Endothelial cell of umbilical vein (primary cell): ENCODE measurements at regions not wholly inside any gene's neighbourhood (a gene's known extent, or its start where the extent isn't known, plus 50 kb on each side); places are given as distances from the start of the nearest gene placed in this dataset.

ENCODE experiments used
- BruUV-seq: library from RNA; stranded (reverse); fragments of 400-500 nt; replicated peaks from 2 replicates; lab custom pipeline; 2021; lab: Mats Ljungman, UMichigan
- CTCF ChIA-PET: fragments of 300-600, 350-600 bp; sonication (Branson Sonifier 250); formaldehyde crosslinking; loops from one replicate; lab custom pipeline; 2021; ENCODE audit warnings: antibody characterized with exemption, inconsistent platforms; lab: Charles Lee
- POLR2A ChIA-PET: fragments of 300-600, 350-600 bp; sonication (Branson Sonifier 250); formaldehyde crosslinking; loops from one replicate; lab custom pipeline; 2021; ENCODE audit warnings: antibody characterized with exemption, inconsistent platforms; lab: Charles Lee
- DNase-seq: peaks from one replicate; pipeline ENCODE4 v3.0.0-alpha.2; 2011; ENCODE audit warnings: low read depth, low spot score
- FAIRE-seq: peaks from 2 replicates; lab custom pipeline; 2011; peaks lifted over from hg19 to GRCh38; lab: Jason Lieb, UNC
- H2AFZ ChIP-seq: 2 replicates; pipeline ENCODE4 v1.6.0; 2012; ENCODE audit warnings: low read depth, low read length, control low read depth, inconsistent platforms
- H3K27ac ChIP-seq: 2 replicates; pipeline ENCODE4 v1.5.1; 2011; ENCODE audit warnings: low read depth, mild to moderate bottlenecking, control low read depth, low read length, moderate library complexity; ENCODE audit not compliant: insufficient read depth
- H3K27me3 ChIP-seq, 2 experiments: 2 replicates each; pipeline versions ENCODE4 v1.6.0 to v1.6.1; 2011; ENCODE audit warnings: low read length in 2 of 2, mixed read lengths in 1 of 2; ENCODE audit not compliant: control insufficient read depth in 2 of 2, insufficient read depth in 2 of 2
- H3K36me3 ChIP-seq, 2 experiments: 2 replicates in 1 of 2; 3 replicates in 1 of 2; pipeline ENCODE4 v1.5.1; 2011; ENCODE audit warnings: low read length in 2 of 2, mild to moderate bottlenecking in 1 of 2, moderate library complexity in 1 of 2; ENCODE audit not compliant: control insufficient read depth in 2 of 2, insufficient read depth in 2 of 2; ENCODE audit errors: extremely low read depth in 1 of 2
- H3K4me1 ChIP-seq: 3 replicates; pipeline ENCODE4 v1.5.1; 2011; ENCODE audit warnings: mild to moderate bottlenecking, low read length; ENCODE audit not compliant: control insufficient read depth, insufficient read depth; ENCODE audit errors: extremely low read depth
- H3K4me2 ChIP-seq: 2 replicates; pipeline ENCODE4 v1.6.1; 2011; ENCODE audit warnings: low read length, control low read depth, mixed read lengths; ENCODE audit not compliant: insufficient read depth
- H3K4me3 ChIP-seq, 3 experiments: fragments of 200-600 bp in 1 of 3; sonication (generic), shearing (Covaris generic) in 1 of 3; replicated peaks in 1 of 3; 2 replicates each; pipeline ENCODE4 v1.5.1; 2011 to 2016; ENCODE audit warnings: control low read depth in 3 of 3, low read length in 3 of 3, mild to moderate bottlenecking in 2 of 3, inconsistent platforms in 1 of 3, low read depth in 1 of 3, moderate library complexity in 1 of 3; ENCODE audit not compliant: insufficient read depth in 1 of 3
- H3K79me2 ChIP-seq: 2 replicates; pipeline ENCODE4 v1.6.0; 2012; ENCODE audit warnings: low read length, inconsistent platforms; ENCODE audit not compliant: control insufficient read depth, insufficient read depth
- H3K9ac ChIP-seq: replicated peaks from 2 replicates; pipeline ENCODE3; 2011; ENCODE audit warnings: low read length, control low read depth; ENCODE audit not compliant: insufficient read depth; ENCODE audit errors: extremely low read depth
- H3K9me1 ChIP-seq: replicated peaks from 3 replicates; pipeline ENCODE4 v1.6.0; 2011; ENCODE audit warnings: mild to moderate bottlenecking, low read length; ENCODE audit not compliant: control insufficient read depth, insufficient read depth; ENCODE audit errors: extremely low read depth
- H3K9me3 ChIP-seq: replicated peaks from 2 replicates; pipeline ENCODE4 v1.5.1; 2012; ENCODE audit warnings: low read length, inconsistent platforms; ENCODE audit not compliant: control insufficient read depth, insufficient read depth
- H4K20me1 ChIP-seq: replicated peaks from 2 replicates; pipeline ENCODE3; 2011; ENCODE audit warnings: mild to moderate bottlenecking, low read length; ENCODE audit not compliant: control insufficient read depth, insufficient read depth; ENCODE audit errors: extremely low read depth
- EZH2 ChIP-seq: IDR thresholded peaks from 2 replicates; pipeline ENCODE4 v1.6.1; 2012; ENCODE audit warnings: borderline replicate concordance, low read depth, mild to moderate bottlenecking, moderate library complexity, low read length, inconsistent platforms; ENCODE audit not compliant: severe bottlenecking
- FOS ChIP-seq: IDR thresholded peaks from 2 replicates; pipeline ENCODE4 v1.6.1; 2011; ENCODE audit warnings: mild to moderate bottlenecking, low read length, moderate library complexity, borderline replicate concordance; ENCODE audit not compliant: insufficient read depth
- GATA2 ChIP-seq: IDR thresholded peaks from 2 replicates; pipeline ENCODE4 v1.7.0; 2011; ENCODE audit warnings: low read depth, mild to moderate bottlenecking, moderate library complexity, mixed read lengths, low read length; ENCODE audit not compliant: insufficient read length, insufficient read depth
- JUN ChIP-seq: IDR thresholded peaks from 2 replicates; pipeline ENCODE4 v1.6.1; 2011; ENCODE audit warnings: borderline replicate concordance, low read depth; ENCODE audit not compliant: insufficient read length, insufficient read depth
- MYC ChIP-seq: IDR thresholded peaks from one replicate; pipeline ENCODE4 v1.6.1; 2011; ENCODE audit warnings: mild to moderate bottlenecking, low read depth, low read length
- POLR2A ChIP-seq: IDR thresholded peaks from 2 replicates; pipeline ENCODE4 v1.6.1; 2012; ENCODE audit warnings: low read depth, mild to moderate bottlenecking, control low read depth, low read length
- POLR2AphosphoS5 ChIP-seq: IDR thresholded peaks from 2 replicates; pipeline ENCODE4 v1.6.1; 2012; ENCODE audit warnings: low read depth, mild to moderate bottlenecking, control low read depth, low read length, moderate library complexity; ENCODE audit not compliant: insufficient read depth
- dilution Hi-C: fragments of 300-500 bp; cut with MboI; formaldehyde crosslinking; loops from one replicate; pipeline ENCODE4 v1.15.0; 2019; ENCODE audit warnings: low sequenced_read_pairs; ENCODE audit not compliant: extremely low pct_ligation_motif_present
- intact Hi-C: fragments of 100-400 bp; cut with micrococcal nuclease; formaldehyde crosslinking; loops from one replicate; pipeline ENCODE4 v1.10.0; 2022
- TF ChIP-seq, protein P1 (sequence below): IDR thresholded peaks from 2 replicates; pipeline ENCODE4 v1.6.1; 2011; ENCODE audit not compliant: insufficient read depth, insufficient read length
- TF ChIP-seq, protein P2 (sequence below), 2 donors: IDR thresholded peaks; 1 replicate in 1 of 2; 2 replicates in 1 of 2; pipeline ENCODE4 v1.5.1; 2011; ENCODE audit warnings: low read length in 2 of 2, mild to moderate bottlenecking in 2 of 2, moderate library complexity in 2 of 2, control low read depth in 1 of 2, inconsistent platforms in 1 of 2, low read depth in 1 of 2; ENCODE audit not compliant: insufficient read depth in 1 of 2; ENCODE audit errors: extremely low read depth in 1 of 2

DNA sequence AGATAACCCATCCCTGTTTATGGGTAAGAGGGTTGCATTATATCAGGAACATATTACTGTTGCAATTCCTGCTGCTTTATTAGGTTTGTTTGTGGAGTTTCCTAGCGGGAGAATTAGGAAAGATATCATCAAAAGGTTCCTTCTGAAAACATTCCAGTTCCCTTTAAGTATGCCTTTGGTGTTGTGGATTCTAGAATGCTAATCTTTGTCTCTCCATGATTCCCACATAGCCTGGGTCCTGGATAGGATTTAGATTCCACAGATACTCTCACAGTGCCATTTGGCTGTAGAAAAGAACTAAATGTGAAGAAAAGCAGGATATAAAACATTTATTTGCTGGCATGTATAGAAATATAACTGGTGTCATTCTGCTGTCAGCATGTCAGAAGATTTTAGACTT is 338.7 kb downstream of the PCDH18 start:
- no TSS peak for BruUV-seq
- H3K4me2 ChIP-seq = no peak overlapping the region
- no peaks in the 10 kb centered on the region for H4K20me1 ChIP-seq
- ChIA-PET POLR2A (no interaction called here), CTCF (interaction anchor here (1.5 kb wide), 1 partner anchor 12 kb away, joined by 4 read pairs; no protein-coding TSS in a partner anchor)
- no peak for TF ChIP-seq POLR2A
- TF ChIP-seq JUN = no peak
- no peak for TF ChIP-seq GATA2
- TF ChIP-seq EZH2 = no peak
- TF ChIP-seq POLR2AphosphoS5 = no peak
- TF ChIP-seq MYC = no peak
- no peak for TF ChIP-seq FOS
- TF ChIP-seq, protein P1, sequence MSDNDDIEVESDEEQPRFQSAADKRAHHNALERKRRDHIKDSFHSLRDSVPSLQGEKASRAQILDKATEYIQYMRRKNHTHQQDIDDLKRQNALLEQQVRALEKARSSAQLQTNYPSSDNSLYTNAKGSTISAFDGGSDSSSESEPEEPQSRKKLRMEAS = no peak
- TF ChIP-seq, protein P2, sequence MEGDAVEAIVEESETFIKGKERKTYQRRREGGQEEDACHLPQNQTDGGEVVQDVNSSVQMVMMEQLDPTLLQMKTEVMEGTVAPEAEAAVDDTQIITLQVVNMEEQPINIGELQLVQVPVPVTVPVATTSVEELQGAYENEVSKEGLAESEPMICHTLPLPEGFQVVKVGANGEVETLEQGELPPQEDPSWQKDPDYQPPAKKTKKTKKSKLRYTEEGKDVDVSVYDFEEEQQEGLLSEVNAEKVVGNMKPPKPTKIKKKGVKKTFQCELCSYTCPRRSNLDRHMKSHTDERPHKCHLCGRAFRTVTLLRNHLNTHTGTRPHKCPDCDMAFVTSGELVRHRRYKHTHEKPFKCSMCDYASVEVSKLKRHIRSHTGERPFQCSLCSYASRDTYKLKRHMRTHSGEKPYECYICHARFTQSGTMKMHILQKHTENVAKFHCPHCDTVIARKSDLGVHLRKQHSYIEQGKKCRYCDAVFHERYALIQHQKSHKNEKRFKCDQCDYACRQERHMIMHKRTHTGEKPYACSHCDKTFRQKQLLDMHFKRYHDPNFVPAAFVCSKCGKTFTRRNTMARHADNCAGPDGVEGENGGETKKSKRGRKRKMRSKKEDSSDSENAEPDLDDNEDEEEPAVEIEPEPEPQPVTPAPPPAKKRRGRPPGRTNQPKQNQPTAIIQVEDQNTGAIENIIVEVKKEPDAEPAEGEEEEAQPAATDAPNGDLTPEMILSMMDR (IDR thresholded peaks at IDR 0.05; ENCODE audit: extremely low read depth in 1 of 2, insufficient read depth in 1 of 2, low read depth in 1 of 2, low read length in 2 of 2) = no peak
- H3K4me1 ChIP-seq = no peaks in the 10 kb centered on the region
- no peaks in the 10 kb centered on the region for H3K27me3 ChIP-seq
- FAIRE-seq (no peak), DNase-seq (no peak)
- no peaks in the 10 kb centered on the region for H3K79me2 ChIP-seq
- intact Hi-C loops (no loop called here), dilution Hi-C loops (no loop called here)
- no peaks in the 10 kb centered on the region for H3K36me3 ChIP-seq
- no peak overlapping the region for H2AFZ ChIP-seq
- H3K9me1 ChIP-seq = no peaks in the 10 kb centered on the region
- no peak overlapping the region for H3K27ac ChIP-seq
- H3K9me3 ChIP-seq = no peaks in the 10 kb centered on the region
- H3K9ac ChIP-seq = no peak overlapping the region
- no peak overlapping the region for H3K4me3 ChIP-seq
